ENCODE measurements at regions not wholly inside any gene's neighbourhood (a gene's known extent, or its start where the extent isn't known, plus 50 kb on each side); places are given as distances from the start of the nearest gene placed in this dataset.

GRCh38 chr7:41131956-41132355 lies 570.9 kb downstream of the INHBA start:
- no peak for TF ChIP-seq EZH2 (IDR thresholded peaks at IDR 0.05; ENCODE audit: low read depth, low read length, severe bottlenecking)
- TF ChIP-seq ATF3 (IDR thresholded peaks at IDR 0.05; ENCODE audit: insufficient read depth, low read depth, low read length): no peak
- no peak for TF ChIP-seq GABPA (IDR thresholded peaks at IDR 0.05; ENCODE audit: borderline replicate concordance, insufficient read depth, low read length)
- no peak for TF ChIP-seq CTCF (IDR thresholded peaks at IDR 0.05; ENCODE audit: control extremely low read depth in 1 of 3, insufficient read depth in 1 of 3, low read depth in 1 of 3, low read length in 3 of 3)
- no peak for TF ChIP-seq SAP30 (IDR thresholded peaks at IDR 0.05; ENCODE audit: insufficient read depth, insufficient replicate concordance, low read length)
- no peak for TF ChIP-seq POLR2A (IDR thresholded peaks at IDR 0.05; ENCODE audit: control extremely low read depth in 1 of 2, low read depth in 2 of 2, low read length in 2 of 2)
- no peak for TF ChIP-seq SRF (IDR thresholded peaks at IDR 0.05; ENCODE audit: low read depth, low read length)
- TF ChIP-seq SUZ12 (IDR thresholded peaks at IDR 0.05; ENCODE audit: low read length): no peak
- TF ChIP-seq ZNF274 (IDR thresholded peaks at IDR 0.05; ENCODE audit: borderline replicate concordance, extremely low read depth, low read length): no peak
- no peak for TF ChIP-seq KDM5A (IDR thresholded peaks at IDR 0.05; ENCODE audit: low read length)
- no peak for TF ChIP-seq RAD21 (IDR thresholded peaks at IDR 0.05 in 1 of 2, conservative IDR thresholded peaks at IDR 0.05 in 1 of 2; ENCODE audit: low read depth in 2 of 2, low read length in 2 of 2)
- no peak for TF ChIP-seq KDM1A (IDR thresholded peaks at IDR 0.05; ENCODE audit: borderline replicate concordance, low read length)
- TF ChIP-seq SP2 (IDR thresholded peaks at IDR 0.05; ENCODE audit: low read length): no peak
